T47D (cell line): ENCODE measurements at regions not wholly inside any gene's neighbourhood (a gene's known extent, or its start where the extent isn't known, plus 50 kb on each side); places are given as distances from the start of the nearest gene placed in this dataset.

ENCODE experiments used
- DNase-seq, 2 experiments: peaks; one replicate each; pipeline versions ENCODE4 v3.0.0 to v3.0.0-alpha.2; 2011 to 2012; ENCODE audit warnings: low read depth in 1 of 2, low spot score in 1 of 2
- JUND ChIP-seq: IDR thresholded peaks from 2 replicates; pipeline ENCODE4 v1.6.1; 2012; ENCODE audit warnings: low read depth
- in situ Hi-C: cut with HindIII; loops from 2 replicates; pipeline ENCODE4 v1.10.0; 2016; ENCODE audit warnings: low sequenced_read_pairs, low pct_unique_long_range_greater_than_20kb

DNA sequence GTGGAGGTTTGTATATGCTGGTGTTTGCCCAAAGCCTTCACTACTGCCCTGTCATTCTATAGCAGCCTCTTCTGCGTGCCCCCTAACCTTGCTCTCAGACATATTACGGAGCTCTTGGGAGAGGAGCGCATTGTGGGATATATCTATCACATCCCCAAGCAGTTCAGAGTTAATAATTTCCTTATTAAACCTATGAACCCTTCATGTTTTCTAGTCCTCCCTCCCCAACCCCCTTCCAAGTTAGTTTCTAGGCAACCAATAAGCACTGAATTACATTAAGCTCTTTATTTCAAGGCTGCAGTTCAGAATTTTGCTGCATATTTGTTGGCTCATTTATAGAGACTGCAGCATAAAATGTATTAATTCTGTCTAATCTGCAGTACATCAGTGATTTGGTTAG lies 57.3 kb upstream of the GRM7 start:
- in situ Hi-C loops = no loop called here
- DNase-seq = no peak
- no peak for TF ChIP-seq JUND

GRCh38 chr3:6805236-6805635 lies 55.7 kb upstream of the GRM7 start:
- DNase-seq = no peak
- no peak for TF ChIP-seq JUND
- in situ Hi-C loops = no loop called here

GRCh38 chr3:6806991-6807390 lies 53.9 kb upstream of the GRM7 start:
- in situ Hi-C loops = no loop called here
- no peak for TF ChIP-seq JUND
- no peak for DNase-seq

DNA sequence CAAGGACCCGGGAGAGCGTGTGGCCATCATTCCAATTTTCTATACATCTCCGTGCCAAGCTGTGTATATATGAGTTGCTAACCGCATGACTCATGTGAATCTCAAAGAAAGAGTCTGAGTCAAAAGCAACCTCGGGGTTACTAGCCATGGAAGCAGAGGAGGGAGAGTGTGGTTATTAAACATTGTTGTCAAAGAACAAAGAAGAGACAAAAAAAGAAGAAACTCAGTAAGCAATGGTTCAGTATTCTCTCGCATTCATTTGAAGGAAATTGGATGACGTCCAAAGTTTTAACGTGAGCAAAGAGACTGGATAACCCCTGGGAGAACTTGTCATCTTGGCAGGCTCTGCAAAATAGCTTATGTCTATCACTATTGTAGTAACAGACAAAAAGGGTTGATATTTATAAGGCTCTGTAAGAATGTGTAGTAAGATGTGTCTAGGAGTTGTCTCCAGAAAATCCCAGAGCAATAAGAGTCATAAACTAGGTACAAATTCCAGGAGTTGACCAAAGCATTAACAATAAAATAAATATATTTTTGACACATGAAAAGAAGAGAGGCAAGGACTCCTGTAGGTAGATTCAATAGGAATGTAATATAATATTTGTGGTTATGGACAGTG lies 52.8 kb upstream of the GRM7 start:
- no peak for DNase-seq

DNA sequence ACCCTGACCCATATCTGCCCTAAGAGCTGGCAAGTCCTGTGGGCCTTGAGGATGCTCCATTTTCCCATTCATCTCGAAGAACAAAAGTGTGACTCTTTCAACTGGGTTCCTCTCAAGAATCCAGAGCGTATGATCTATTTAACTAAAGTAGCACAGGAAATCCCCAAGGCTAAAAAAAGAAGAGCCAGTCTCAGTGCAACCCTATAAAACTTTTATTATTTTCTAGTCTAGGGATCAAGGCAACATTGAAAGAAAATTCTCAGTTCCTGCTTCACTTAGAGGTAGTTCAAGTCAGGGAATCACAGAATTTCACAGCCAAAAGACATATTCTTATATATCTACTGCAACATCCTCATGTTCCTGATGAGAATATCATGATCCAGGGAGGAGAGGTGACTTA lies 51.6 kb upstream of the GRM7 start:
- TF ChIP-seq JUND = no peak
- in situ Hi-C loops = no loop called here
- no peak for DNase-seq

More for the DNA sequence above, 52.8 kb upstream of the GRM7 start:
- TF ChIP-seq JUND = no peak
- in situ Hi-C loops = no loop called here
